Right cardiac atrium (tissue), 5 donors: ENCODE measurements at regions not wholly inside any gene's neighbourhood (a gene's known extent, or its start where the extent isn't known, plus 50 kb on each side); places are given as distances from the start of the nearest gene placed in this dataset.
A peak's percentile ranks its signal among the peaks of the same experiment; 100 is the strongest.

Experiments
- ATAC-seq, 2 donors: fragments of 200-7000 bp; cut with Tn5 transposase; one replicate each; pipeline versions ENCODE4 v1.8.0 to v1.9.1; 2020; ENCODE audit warnings: moderate library complexity in 2 of 2, mild to moderate bottlenecking in 1 of 2
- DNase-seq, 3 donors: peaks; one replicate each; pipeline ENCODE4 v3.0.0-alpha.2; 2020
- H3K27ac ChIP-seq: one replicate; pipeline ENCODE4 v1.5.1; 2013; ENCODE audit warnings: mild to moderate bottlenecking, low read length, control low read depth, moderate library complexity
- H3K27me3 ChIP-seq: one replicate; pipeline ENCODE4 v1.6.1; 2013; ENCODE audit not compliant: control insufficient read depth, insufficient read depth
- H3K4me1 ChIP-seq: one replicate; pipeline ENCODE4 v1.6.1; 2013; ENCODE audit warnings: low read length; ENCODE audit not compliant: control insufficient read depth, insufficient read depth
- H3K4me3 ChIP-seq: one replicate; pipeline ENCODE4 v1.5.1; 2013; ENCODE audit warnings: low read length, control low read depth
- H3K9me3 ChIP-seq: one replicate; pipeline ENCODE4 v1.6.1; 2013; ENCODE audit warnings: low read length; ENCODE audit not compliant: control insufficient read depth
- WGBS: extraction: QIAGEN DNeasy Blood & Tissue Kit; methylation state at CpG from one replicate; pipeline ENCODE4 v1.1.7; 2013; 5-methylcytosine and 5-hydroxymethylcytosine counted together
- intact Hi-C, 4 donors: fragments of 100-400 bp; cut with DNase I; formaldehyde crosslinking; loops; one replicate each; pipeline versions ENCODE4 v1.11.0 to v1.14.0; 2022 to 2023
- donor health status: healthy with polysubstance abuse.
- donor health status: DM: no; HTN: yes; CAD: no.
- donor health status: DM: no; HTN: no; CAD: no.
- donor health status: DM: no; HTN: yes; CAD: no; lungs with severe emphysema.
- donor health status: DM: yes; HTN: yes; CAD: no.

- no peaks in the 10 kb centered on the region for H3K27me3 ChIP-seq
- 84% methylated on average over 2 of the region's 2 CpGs for WGBS
- intact Hi-C loops, result no loop called here
Measured at GRCh38 chr20:9920866-9921265, 82.0 kb upstream of the PAK5 start.

GRCh38 chr20:9919271-9920014, 80.6 kb upstream of the PAK5 start:
- no peaks in the 10 kb centered on the region for H3K27me3 ChIP-seq
- 81% methylated on average over 5 of the region's 5 CpGs for WGBS
- ATAC-seq, result no peak
- DNase-seq, result no peak
- H3K4me1 ChIP-seq, result no peaks in the 10 kb centered on the region
- no peak overlapping the region for H3K4me3 ChIP-seq
- no peak overlapping the region for H3K27ac ChIP-seq
- intact Hi-C loops, result no loop called here
- no peaks in the 10 kb centered on the region for H3K9me3 ChIP-seq

More at GRCh38 chr20:9920866-9921265, 82.0 kb upstream of the PAK5 start:
- Histone ChIP-seq H3K27ac (no peak overlapping the region), H3K4me3 (no peak overlapping the region), H3K9me3 (no peaks in the 10 kb centered on the region), H3K4me1 (no peaks in the 10 kb centered on the region)
- DNase-seq, result no peak
- no peak for ATAC-seq

DNA sequence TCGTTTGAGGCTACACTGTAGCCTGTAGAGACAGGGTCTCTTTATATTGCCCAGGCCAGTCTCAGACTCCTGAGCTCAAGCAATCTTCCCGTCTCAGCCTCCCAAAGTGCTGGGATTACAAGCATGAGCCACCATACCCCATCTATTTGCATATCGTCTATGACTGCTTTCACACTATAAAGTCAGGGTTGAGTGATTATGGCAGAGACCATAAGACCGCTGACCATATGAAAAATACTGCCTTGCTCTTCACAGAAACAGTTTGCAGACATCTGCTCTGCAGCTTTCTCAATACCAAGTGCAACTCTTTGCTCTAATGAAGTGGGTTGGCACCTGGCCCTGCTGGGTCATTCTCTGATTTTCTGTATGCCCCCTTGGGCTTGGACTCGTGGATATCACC, 79.5 kb upstream of the PAK5 start:
- Histone ChIP-seq H3K4me1 (no peaks in the 10 kb centered on the region), H3K4me3 (no peak overlapping the region), H3K27me3 (no peaks in the 10 kb centered on the region), H3K9me3 (no peaks in the 10 kb centered on the region), H3K27ac (no peak overlapping the region)
- ATAC-seq (no peak), DNase-seq (no peak)
- intact Hi-C loops, result no loop called here
- 71% methylated on average over 5 of the region's 5 CpGs for WGBS

- 53% methylated on average over 2 of the region's 2 CpGs for WGBS
- DNase-seq, result no peak
- Histone ChIP-seq H3K9me3 (no peaks in the 10 kb centered on the region), H3K4me3 (no peak overlapping the region), H3K27me3 (no peaks in the 10 kb centered on the region), H3K4me1 (no peaks in the 10 kb centered on the region), H3K27ac (no peak overlapping the region)
- intact Hi-C loops, result no loop called here
- ATAC-seq, result no peak
Measured at GRCh38 chr20:9916761-9917160, 77.9 kb upstream of the PAK5 start.

- intact Hi-C loops, result loop anchor here in 3 of 4 donors (2.0 to 5.0 kb wide), 2 partner anchors 296 kb away; no protein-coding TSS in a partner anchor
- DNase-seq, result peak; percentile 15 to 61 (median 52)
- ATAC-seq, result no peak
Measured at GRCh38 chr20:9912858-9913434, 74.1 kb upstream of the PAK5 start.

GRCh38 chr20:9912290-9912689, 73.4 kb upstream of the PAK5 start:
- Histone ChIP-seq H3K27me3 (no peaks in the 10 kb centered on the region), H3K9me3 (no peaks in the 10 kb centered on the region), H3K4me1 (no peaks in the 10 kb centered on the region), H3K27ac (no peak overlapping the region), H3K4me3 (no peak overlapping the region)
- 85% methylated on average over 5 of the region's 5 CpGs for WGBS
- intact Hi-C loops, result loop anchor here in 3 of 4 donors (2.0 to 5.0 kb wide), 2 partner anchors 295 kb away; no protein-coding TSS in a partner anchor
- DNase-seq, result no peak
- no peak for ATAC-seq

More at GRCh38 chr20:9912858-9913434, 74.1 kb upstream of the PAK5 start:
- Histone ChIP-seq H3K27me3 (no peaks in the 10 kb centered on the region), H3K4me3 (no peak overlapping the region), H3K4me1 (no peaks in the 10 kb centered on the region), H3K9me3 (no peaks in the 10 kb centered on the region), H3K27ac (no peak overlapping the region)
- 5% methylated on average over 8 of the region's 8 CpGs for WGBS

- ATAC-seq (no peak), DNase-seq (no peak)
- WGBS, result 54% methylated on average over 3 of the region's 3 CpGs
- Histone ChIP-seq H3K4me3 (no peak overlapping the region), H3K27me3 (no peaks in the 10 kb centered on the region), H3K9me3 (no peaks in the 10 kb centered on the region), H3K4me1 (no peaks in the 10 kb centered on the region), H3K27ac (no peak overlapping the region)
- intact Hi-C loops, result loop anchor here in 2 of 4 donors (5.0 kb wide), 1 partner anchor 294 kb away; no protein-coding TSS in a partner anchor
Measured at GRCh38 chr20:9911519-9911918, 72.6 kb upstream of the PAK5 start.

- intact Hi-C loops, result no loop called here
- H3K4me1 ChIP-seq, result no peaks in the 10 kb centered on the region
- DNase-seq (no peak), ATAC-seq (no peak)
- no peaks in the 10 kb centered on the region for H3K9me3 ChIP-seq
- no peak overlapping the region for H3K27ac ChIP-seq
- H3K4me3 ChIP-seq, result no peak overlapping the region
- no peaks in the 10 kb centered on the region for H3K27me3 ChIP-seq
Measured at GRCh38 chr20:9909167-9909566, 70.3 kb upstream of the PAK5 start.

DNA sequence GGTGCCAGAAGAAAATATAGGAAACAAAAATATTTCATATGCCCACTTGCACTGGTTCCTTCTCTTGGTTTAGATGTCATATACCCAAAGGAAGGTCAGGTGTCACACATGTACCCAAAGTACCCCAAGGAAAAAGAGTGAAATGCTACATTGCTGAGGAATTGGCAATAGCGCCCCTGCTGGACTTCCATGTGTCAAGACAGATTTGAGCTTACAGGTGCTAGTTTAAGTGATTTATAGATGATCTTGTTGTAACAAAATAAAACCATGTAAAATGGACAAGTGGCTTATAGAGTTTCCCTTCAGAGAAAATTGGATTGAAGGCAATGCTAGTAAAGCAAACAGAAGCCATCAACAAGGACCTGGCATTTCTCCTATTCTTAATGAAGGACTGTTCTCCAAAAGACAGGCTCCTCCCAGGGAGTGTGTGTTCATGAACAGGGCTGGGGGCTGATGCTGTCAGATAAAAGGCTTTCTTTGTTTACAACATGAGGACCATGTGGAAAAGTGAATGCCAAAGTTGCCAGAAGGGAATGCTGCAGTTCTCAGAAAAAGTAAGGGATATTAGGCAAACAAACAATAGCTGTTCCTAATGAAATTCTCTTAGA, 64.3 kb upstream of the PAK5 start:
- intact Hi-C loops, result no loop called here
- no peak for ATAC-seq
- no peaks in the 10 kb centered on the region for H3K4me1 ChIP-seq
- 9% methylated on average over 1 of the region's 1 CpG for WGBS
- no peak overlapping the region for H3K27ac ChIP-seq
- H3K27me3 ChIP-seq, result peaks cover 2% of the 10 kb centered on the region
- no peak for DNase-seq
- no peaks in the 10 kb centered on the region for H3K9me3 ChIP-seq
- H3K4me3 ChIP-seq, result no peak overlapping the region

DNA sequence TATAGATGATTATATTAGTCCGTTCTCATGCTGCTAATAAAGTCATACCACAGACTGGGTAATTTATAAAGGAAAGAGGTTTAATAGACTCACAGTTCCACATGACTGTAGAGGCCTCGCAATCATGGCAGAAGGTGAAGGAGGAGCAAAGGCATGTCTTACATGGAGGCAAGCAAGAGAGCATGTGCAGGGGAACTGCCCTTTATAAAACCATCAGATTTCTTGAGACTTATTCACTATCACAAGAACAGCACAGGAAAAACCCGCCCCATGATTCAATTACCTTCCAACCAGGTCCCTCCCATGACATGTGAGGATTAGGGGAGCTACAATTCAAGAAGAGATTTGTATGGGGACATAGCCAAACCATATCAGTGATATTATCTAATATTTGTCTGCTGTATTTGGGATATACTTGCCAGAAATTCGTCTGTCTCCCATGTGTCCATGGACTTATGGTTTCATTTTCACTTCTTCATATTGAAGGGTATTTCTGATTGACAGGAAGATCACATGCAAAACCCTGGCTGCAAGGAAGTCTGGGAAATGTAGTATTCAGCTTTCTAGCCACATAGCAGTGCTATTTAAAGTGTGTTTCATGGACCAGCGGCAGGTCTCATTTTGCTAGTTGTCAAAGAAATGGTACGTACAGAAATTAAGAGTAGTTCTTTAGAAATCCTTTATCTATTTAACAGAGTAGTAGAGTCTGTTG, 50.5 kb upstream of the PAK5 start:
- intact Hi-C loops, result no loop called here

More for the DNA sequence above, 50.5 kb upstream of the PAK5 start:
- H3K9me3 ChIP-seq, result no peaks in the 10 kb centered on the region
- no peaks in the 10 kb centered on the region for H3K27me3 ChIP-seq
- no peak for ATAC-seq
- DNase-seq, result no peak
- H3K27ac ChIP-seq, result no peak overlapping the region
- H3K4me1 ChIP-seq, result no peaks in the 10 kb centered on the region
- 77% methylated on average over 6 of the region's 6 CpGs for WGBS
- H3K4me3 ChIP-seq, result no peak overlapping the region
